Loucy (cell line): ENCODE measurements at regions not wholly inside any gene's neighbourhood (a gene's known extent, or its start where the extent isn't known, plus 50 kb on each side); places are given as distances from the start of the nearest gene placed in this dataset.

Experiments
- EZH2phosphoT487 ChIP-seq: fragments of 200-600 bp; IDR thresholded peaks from 2 replicates; pipeline ENCODE4 v1.6.1; 2018; ENCODE audit warnings: antibody characterized with exemption, mild to moderate bottlenecking, moderate library complexity, borderline replicate concordance
- TF ChIP-seq, protein P1 (sequence below): fragments of 200-600 bp; sonication (generic); conservative IDR thresholded peaks from 2 replicates; pipeline ENCODE4 v1.5.1; 2014; ENCODE audit warnings: mild to moderate bottlenecking, antibody characterized with exemption, low read length

GRCh38 chr2:45276914-45277313, 267.7 kb upstream of the SIX2 start:
- TF ChIP-seq, protein P1, sequence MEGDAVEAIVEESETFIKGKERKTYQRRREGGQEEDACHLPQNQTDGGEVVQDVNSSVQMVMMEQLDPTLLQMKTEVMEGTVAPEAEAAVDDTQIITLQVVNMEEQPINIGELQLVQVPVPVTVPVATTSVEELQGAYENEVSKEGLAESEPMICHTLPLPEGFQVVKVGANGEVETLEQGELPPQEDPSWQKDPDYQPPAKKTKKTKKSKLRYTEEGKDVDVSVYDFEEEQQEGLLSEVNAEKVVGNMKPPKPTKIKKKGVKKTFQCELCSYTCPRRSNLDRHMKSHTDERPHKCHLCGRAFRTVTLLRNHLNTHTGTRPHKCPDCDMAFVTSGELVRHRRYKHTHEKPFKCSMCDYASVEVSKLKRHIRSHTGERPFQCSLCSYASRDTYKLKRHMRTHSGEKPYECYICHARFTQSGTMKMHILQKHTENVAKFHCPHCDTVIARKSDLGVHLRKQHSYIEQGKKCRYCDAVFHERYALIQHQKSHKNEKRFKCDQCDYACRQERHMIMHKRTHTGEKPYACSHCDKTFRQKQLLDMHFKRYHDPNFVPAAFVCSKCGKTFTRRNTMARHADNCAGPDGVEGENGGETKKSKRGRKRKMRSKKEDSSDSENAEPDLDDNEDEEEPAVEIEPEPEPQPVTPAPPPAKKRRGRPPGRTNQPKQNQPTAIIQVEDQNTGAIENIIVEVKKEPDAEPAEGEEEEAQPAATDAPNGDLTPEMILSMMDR = no peak
- no peak for TF ChIP-seq EZH2phosphoT487
